Hematopoietic multipotent progenitor cell treated with erythropoietin and hydrocortisone succinate and interleukin-3 and kit ligand, for 4 days (in vitro differentiated cells): ENCODE measurements at regions not wholly inside any gene's neighbourhood (a gene's known extent, or its start where the extent isn't known, plus 50 kb on each side); places are given as distances from the start of the nearest gene placed in this dataset.
A peak's percentile ranks its signal among the peaks of the same experiment; 100 is the strongest.

ENCODE experiments used
- DNase-seq: peaks from one replicate; pipeline ENCODE4 v3.0.0-alpha.2; 2015

DNA sequence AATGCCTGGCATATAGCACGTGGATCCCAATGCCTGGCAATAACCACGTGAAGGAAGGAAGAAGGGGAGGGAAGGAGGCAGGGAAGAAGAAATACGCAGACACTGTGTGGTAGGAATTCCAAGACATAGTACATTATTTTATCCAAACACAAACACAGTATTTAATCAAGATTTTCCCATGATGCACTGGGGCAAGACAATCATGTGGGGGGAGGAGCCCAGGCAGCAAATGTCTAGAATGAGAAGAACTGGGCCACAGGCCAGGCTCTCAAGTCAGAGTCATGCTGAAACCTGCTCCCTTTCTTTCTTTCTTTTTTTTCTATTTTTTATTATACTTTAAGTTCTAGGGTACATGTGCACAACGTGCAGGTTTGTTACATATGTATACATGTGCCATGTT lies 717.9 kb downstream of the UQCRFS1 start:
- no peak for DNase-seq

DNA sequence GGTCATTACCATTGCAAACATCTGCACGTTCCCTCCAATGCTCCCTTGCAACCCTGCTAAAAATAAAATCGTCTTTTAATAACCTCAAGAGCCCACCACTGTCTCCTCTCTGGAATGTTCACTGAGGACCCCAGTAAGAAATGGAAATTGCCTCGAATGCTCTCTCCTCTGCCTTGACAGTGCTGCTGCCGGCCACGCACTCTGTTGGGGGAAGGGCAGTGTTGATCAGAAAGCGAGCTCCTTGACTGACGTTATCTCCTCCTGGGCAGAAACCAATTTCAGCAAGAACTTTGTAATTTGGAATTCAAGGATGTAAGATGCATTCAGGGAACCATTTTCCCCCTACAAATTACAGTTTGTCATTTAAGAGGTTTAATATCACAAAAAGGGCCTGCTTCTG lies 718.5 kb downstream of the UQCRFS1 start:
- DNase-seq: no peak

DNA sequence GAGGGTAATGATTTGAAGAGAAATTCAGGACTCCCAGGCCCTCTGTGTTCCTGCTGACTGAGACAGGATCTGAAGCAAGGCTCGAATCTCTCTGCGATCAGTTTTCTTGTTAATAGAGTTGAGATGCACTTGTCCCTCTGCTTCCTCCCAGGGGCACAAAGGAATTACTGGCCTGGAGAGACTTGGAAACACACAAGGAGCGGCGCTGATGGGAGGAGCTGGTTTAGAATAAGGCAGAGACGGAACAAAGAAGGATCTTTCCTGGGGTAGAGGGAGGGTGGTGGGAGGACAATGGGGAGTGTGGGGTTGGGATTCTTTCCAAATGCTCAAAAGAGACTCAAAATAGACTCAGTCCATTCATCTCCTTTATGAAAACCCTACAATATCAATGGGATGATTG lies 719.1 kb downstream of the UQCRFS1 start:
- DNase-seq: no peak

DNA sequence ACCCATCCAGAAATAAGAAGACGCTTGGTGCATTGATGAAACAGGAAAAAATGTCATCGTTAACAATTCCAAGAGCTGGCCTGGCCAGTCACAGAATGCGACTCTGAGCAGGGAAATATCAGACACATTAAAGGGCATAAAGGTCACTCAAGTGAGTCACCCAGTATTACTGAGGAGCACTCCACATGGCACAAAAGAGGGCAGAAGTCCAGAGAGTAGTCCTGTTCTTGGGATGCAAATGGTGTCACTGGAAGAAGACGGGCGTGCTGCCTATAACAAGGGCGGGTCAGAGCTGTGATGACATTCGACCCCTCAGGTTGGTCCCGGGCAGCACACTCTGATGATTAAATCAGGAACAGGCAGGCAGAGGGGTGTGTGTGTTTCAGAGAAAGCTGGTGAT lies 720.3 kb downstream of the UQCRFS1 start:
- DNase-seq: no peak

DNA sequence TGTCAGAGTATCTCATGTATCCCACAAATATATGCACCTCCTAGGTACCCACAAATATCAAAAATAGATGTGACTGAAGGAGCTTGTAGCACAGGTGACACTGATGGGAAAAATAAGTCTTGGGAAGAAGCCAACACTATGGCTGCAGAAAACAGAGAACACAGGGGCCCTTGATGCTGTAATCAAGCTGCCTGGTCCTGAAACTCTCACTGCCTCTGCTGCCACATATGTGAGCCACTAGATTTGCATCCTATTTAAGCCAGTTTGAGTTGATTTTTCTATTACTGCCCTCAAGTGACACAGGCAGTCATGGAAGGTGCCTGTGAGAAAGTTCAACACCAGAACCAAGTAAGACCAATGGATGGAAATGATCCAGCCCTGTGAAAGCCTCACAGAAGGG lies 720.8 kb downstream of the UQCRFS1 start:
- DNase-seq: no peak

DNA sequence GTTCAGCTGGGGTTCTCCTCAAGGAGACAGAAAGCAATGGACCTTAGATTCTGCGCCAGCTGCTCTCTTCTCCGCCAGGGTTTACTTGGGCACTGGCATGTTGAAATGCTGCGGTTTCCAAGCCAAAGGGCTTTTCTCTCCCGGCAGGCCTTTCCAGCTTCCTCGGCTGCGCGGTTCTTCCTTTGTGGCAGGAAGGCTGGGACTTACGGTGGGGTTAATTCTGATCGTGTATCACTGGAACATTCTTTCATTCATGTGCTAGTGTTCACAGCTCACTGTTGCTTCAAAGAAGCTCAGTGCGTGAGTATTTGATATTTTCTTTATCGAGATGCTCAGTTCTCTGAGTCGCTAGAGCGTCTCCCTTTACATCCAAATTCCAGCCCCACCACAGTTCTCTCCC lies 723.2 kb downstream of the UQCRFS1 start:
- no peak for DNase-seq

DNA sequence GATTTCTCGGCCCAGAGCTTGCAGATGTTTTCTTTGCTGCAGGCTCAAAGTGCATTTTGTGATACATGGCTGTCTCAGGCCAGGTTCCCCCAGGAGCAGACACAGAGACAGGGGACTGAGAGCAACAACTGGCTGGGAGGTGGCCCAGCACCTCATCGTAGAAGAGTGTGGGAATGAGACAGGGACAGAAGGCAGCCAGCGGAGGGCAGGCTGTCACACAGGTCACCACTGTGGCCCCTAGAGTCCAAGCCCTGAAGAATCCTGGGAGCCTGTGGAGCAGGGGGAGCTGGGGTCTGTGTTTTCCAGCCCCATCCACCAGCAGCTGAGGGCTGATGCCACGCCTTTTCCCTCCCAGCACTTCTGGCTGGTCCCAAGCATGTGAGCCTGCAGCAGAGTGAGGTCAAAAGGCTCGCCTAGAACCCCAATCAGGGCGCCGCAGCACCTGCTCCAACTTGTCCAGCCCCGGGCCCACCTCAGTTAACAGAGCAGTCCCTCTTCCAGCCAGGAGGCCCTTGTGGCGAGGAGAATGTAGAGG lies 723.8 kb downstream of the UQCRFS1 start:
- DNase-seq: no peak

DNA sequence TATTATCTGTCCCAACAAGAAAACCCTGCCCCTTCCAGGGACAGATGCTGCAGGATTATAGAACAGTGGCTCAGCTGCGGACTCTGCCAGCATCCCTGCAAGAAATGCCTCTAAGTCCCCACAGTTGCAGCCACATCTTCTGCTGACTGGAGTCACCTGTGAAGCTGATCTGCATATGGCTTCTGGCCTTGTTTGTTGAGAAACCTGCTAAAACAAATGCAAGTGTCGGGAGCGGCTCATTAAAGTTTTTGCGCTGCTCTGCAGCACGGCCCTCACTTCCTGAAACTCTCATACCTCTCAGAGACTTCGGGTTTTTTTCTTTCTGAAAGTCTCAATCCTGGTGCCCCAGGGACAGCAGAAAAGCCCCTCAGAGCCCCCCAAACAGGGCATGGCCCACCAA lies 725.0 kb downstream of the UQCRFS1 start:
- no peak for DNase-seq

DNA sequence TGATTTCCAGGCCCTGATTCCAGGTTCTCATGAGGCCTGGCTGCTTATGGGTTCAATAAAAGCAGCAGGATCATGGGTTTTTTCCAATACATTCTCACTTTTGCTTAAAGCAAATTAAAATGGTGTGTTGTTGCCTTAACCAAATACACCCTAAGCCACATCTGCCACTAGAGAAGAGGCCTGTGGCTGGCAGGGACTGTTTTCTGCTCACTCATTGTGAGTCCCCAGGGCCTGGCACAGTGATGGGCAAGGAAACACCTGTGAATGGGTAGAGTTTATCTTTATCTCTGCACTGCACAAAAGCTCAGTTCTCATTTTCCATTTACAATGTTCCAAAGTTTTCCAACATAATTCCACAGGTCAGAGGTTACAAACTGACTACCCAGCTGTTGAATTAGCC lies 726.0 kb downstream of the UQCRFS1 start:
- no peak for DNase-seq

DNA sequence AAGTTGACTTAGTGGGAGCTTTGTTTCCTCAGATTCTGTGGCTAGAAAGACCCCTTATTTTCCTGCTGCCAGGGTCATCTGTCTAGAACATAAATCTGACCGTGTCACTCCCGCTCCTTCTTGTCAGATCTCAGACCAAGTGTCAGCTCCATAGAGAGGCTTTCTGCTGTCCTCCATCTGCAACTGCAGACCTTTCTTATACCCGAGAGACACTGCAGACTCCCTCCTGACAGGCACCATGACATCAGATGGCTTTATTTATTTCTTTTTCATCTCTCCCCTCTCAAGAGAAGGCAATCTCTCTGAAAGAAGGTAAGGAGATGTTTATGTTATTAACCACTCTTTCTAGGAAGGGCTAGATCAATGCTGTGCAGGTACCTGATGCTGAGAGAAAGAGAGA lies 726.5 kb downstream of the UQCRFS1 start:
- DNase-seq: no peak

DNA sequence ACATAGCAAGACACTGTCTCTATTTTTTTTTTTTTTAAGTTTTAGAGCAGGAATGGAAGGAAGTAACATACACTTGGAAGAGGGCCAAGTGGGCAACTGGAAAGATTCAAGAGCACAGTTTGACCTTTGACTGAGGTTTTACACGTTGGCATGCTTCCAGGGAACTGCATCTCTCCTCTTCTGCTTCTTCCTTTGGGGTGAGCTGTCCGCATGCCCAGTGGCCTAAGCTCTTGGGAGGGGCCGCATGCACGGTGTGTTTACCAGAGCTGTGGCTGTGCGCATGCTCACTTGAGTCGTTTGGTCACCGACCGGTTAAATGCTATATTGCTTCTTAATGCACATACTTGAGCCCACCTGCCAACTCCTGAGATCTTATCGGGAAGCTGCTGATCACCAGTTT lies 727.7 kb downstream of the UQCRFS1 start:
- DNase-seq: peak; percentile 18

DNA sequence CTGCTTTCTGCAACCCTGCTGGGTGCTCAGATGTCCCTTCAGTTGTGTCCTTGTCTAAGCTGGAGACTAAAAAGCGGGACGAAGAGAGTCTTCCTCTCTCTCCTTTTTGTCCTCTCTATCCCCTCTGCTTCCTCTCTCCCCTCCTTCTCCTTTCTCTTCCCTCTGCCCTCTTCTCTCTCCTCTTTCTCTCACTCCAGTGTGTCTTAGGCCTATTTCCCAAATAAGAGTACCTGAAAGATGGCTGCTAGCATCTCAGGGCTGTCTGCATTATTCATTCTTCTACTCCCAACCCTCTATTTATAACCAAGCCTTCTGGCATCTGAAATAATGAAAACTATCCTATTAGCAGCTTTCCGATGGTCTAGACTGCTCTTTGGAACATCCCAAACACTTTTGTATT lies 729.8 kb downstream of the UQCRFS1 start:
- DNase-seq: no peak

DNA sequence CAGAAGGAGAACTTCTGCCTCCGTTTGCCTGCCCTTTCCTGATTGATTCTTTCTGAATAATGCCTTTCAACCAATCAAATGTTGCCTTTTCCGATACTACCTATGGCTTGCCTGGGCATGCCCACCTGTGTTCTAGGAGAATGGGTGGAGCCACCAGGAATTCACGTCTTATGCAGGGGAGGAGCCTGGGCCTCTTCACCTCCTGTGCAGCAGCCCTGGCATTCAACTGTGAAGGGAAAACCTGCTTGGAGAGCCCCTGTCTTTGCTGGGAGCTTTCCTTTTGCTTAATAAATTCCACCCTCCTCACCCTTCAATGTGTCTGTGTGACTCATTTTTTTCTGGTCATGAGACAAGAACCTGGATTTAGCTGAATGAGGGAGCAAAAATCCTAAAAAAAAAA lies 730.7 kb downstream of the UQCRFS1 start:
- DNase-seq: no peak

DNA sequence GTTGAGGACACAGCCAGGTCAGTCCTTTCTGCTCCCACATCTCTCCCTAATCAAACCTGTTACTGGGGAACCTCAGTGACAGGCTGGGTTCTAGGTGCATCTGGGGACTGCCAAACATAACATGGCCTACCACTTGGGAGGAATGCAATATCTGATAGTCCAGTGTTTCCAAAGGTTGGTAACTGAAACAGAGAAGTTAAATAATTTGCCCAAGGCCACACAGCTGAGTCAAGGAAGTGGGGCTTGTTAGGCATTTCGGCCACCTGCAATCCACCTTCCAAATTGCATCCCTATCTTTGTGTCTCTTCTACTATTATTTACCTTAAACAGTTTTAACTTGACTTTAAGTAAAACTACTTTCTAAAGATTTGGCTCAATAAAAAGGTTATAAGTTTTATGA lies 731.3 kb downstream of the UQCRFS1 start:
- DNase-seq: no peak

DNA sequence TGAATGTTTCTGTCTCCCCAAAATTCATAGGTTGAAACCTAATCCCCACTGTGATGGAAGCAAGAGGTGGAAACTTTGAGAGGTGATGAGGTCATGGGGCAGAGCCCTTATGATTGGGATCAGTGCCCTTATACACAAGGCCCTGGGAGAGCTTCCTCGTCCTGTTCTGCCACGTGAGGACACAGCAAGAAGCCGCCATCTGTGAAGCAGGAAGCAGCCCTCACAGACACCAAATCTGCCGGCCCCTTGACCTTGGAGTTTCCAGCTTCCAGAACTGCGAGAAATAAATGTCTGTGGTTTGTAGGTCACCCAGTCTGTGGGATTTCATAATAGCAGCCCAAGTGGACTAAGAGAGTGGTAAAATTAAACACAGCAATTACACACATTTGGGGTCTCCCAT lies 737.4 kb downstream of the UQCRFS1 start:
- DNase-seq: peak; percentile 31

DNA sequence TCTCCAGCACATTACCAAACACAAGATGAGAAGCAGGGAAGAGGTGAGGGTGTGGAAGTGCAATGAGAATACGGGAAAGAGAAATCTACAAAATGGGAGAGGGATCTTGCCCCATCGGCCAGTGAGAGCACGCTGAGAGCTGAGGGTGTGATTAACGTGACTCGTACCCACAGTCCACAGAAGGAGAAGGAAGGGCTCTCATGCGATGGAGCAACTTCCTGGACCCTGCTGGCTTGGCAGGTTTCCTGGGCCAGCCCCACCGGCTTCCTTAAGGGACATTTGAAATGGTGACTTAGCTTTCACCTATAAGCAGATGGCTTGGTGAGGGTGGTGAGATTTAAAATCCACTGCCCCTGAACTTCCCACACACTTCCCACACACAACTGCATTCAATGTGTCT lies 740.1 kb downstream of the UQCRFS1 start:
- DNase-seq: peak; percentile 60

DNA sequence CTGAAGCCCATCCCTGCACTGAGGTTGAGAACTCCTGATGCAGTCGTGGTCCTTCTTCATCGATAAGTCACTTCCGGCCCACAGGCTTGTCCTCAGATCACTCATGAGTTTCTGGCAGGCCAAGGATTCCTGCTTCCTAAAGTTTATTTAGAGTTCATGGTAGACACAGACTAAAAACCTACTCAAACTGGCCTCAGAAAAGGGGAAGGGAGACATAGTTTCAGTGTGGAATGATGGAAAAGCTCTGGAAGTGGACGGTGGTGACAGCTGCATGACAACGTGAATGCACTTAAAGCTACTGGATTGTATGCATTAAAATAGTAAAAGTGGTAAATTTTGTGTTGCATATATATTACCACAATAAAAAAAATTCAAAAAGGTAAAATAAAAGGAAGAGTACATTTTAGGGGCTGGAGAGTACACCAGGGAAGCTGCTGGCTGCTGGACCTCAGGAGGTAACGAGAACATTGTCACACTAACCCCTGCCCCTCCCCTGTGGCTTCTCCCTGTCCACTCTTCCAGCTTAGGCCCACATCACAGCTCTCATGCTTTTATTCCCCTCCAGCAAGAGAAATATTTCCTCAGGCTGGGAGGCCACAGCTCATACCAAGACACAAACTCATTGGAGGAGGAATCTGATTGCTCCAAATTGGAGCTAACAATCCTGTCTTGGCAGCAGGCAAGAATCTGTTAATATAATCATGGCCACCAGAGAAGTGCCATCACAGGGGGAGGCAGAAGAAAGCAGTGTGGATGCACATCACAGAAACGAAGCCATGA lies 741.0 kb downstream of the UQCRFS1 start:
- no peak for DNase-seq

DNA sequence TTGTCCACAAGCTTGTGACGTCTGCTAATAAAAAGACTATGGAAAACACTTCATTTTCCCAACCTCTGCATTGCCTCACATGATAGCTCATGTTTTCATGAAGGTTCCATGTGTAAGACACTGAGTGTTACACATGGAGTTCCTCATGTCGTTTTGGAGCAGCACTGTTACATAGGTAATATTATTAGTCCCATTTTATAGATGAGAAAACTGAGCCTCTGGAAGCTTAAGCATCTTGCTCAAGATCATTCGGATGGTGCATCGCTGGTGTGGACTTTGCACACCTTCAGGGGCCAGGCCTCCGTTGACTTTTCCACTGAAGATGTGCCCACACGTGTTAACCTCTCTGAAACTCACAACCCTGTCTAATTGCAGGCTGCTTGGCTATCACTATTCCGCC lies 743.4 kb downstream of the UQCRFS1 start:
- DNase-seq: no peak

DNA sequence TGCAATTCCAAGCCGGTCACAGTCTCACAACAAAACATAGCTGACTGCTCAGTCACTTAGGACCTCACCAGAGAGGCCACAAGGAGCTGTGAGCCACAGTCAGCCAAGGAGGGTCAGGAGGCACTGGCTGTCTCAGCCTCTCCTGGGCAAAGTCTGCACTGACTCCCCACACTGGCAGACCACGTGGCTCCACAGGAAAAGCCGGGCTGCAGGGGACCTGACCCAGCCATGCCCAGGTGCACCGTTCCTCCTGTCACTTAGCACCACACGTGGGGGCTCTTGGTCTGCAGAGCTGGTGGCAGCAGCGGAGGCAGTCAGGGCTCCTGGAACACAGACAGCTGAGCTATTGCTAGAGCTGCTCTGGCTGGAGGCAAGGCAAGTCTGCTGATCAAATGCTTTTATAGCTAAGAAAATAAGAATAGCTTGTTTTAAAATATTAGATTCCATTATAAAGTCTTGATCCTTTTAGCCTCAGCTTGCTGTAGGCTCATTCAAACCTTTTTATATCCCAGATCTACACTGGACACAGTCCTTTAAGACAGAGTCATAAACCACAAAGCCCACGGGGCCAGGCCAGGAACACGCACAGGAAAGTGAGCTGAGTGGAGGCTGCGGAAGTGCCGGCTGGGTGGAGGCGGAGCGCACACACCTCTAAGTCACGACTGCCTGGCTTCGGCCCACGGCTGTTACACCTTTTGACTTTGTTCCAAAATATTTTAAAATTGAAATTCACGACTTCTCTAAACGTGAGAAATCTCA lies 744.1 kb downstream of the UQCRFS1 start:
- peak; percentile 44 for DNase-seq

DNA sequence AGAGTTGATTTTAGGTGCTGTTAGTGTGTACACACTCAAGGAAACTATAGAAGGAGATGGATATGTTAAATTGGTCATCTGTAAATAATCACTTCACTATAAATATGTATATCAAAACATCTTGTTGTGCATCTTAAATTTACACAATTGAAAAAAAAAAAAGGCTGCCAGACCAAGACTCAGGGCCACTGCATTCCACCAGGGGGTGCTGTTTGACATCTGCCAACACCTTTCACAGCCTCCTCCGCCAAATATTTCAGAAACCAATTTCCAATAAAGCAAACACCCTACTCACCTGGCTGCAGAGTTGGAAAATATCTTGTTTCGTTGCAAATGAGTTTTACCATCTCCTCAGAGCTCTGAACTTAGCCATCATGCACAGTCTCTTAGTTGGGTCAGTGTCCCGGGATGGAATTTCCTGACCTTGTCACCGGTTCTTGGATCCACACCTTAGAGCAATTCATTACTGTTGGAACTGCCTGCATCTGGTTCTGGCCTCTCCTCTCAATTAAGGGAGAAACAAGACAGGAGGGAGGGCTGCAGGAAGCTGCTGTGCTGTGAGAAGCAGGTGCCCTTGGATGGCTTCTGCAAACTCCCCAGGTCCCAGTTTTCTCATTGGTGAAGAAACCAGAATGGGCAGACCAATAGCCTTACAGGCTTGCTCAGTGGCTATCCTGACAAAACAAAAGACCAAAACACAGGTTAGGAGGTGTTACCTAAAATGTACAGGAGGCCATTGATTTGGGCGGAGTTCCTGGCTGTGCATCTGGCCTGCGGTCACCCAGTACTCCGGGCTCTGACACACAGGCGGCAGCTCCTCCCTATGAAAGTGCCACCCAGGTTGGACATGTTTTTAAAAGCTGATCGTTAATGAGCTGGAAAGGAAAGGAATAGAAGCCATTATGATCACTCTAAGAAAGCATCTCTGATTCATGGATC lies 746.6 kb downstream of the UQCRFS1 start:
- DNase-seq: peak; percentile 78

DNA sequence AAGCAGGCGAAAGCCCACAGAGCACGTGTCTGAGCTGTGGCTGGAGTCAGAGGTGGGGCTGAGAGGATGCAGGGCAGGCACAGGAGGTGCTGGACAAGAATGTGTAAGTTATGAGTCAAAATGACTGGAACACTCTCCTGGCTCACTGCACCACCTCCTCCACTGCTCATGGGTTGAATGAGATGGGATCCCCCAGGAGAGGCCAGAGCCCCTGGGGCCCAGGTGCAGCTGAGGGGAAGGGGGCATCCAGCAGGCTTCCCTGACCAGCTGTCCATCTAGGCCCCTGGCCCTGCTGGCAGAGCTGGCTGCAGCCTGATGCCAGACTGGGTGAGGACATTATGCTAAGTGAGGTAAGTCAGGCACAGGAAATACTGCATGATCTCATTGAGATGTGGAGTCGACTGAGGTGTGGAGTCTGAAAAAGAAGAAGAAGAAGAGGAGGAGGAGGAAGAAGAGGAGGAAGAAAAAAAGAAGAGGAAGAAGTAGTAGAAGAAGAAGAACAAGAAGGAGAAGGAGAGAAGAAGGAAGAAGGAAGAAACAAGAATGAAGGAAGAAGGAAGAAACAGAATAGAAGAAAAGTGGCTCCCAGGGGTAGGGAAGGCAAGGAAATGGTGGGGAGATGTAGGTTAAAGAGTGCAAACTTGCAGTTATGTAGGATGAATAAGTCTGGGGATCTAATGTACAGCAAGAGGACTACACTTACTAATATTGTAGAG lies 747.4 kb downstream of the UQCRFS1 start:
- no peak for DNase-seq

DNA sequence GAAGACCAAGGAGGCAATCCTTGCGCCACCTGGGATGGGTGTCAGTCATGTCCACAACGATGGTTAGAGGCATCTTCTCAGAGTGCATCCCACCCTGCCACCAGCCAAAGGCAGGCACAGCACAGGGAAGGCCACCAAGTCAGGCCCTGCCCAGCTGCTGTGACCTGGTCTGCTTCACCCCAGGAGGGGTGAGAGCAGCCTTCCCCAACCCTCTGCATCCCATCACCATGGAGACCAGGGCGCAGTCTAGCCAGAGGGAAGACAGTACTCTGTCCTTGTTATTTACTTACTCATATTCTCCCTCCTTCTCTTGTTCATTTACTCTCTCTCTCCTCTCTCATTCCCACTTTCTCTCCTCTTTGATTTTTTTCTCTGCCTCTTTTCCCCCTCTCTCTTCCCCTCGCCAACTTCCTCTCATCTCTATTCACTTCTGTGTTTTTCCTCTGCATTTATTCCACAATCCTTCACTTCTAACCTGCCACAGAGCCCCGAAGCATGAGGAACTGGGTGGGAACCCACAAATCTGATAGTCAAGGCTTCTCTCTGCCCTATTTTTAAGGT lies 749.4 kb downstream of the UQCRFS1 start:
- no peak for DNase-seq
